Right hindlimb (tissue), 1 donor: ENCODE measurements at regions not wholly inside any gene's neighbourhood (a gene's known extent, or its start where the extent isn't known, plus 50 kb on each side); places are given as distances from the start of the nearest gene placed in this dataset.
"Not testable (repeated sequence)": the region's sequence is repeated elsewhere in the genome, so short reads cannot be mapped to it uniquely, and the experiment has no call there.

Source experiments
- DNase-seq: peaks from one replicate; pipeline ENCODE4 v3.0.0-alpha.2; 2018

GRCh38 chr2:192657362-192657761 is 462.6 kb upstream of the TMEFF2 start:
- DNase-seq = no peak

GRCh38 chr2:192655916-192656315 is 461.2 kb upstream of the TMEFF2 start:
- no peak for DNase-seq

- DNase-seq = no peak
Measured at GRCh38 chr2:192645811-192646598, 451.3 kb upstream of the TMEFF2 start.

GRCh38 chr2:192634557-192634956 is 439.8 kb upstream of the TMEFF2 start:
- no peak for DNase-seq

- DNase-seq = no peak
Measured at GRCh38 chr2:192628017-192628416, 433.3 kb upstream of the TMEFF2 start.

GRCh38 chr2:192615105-192615504 is 420.4 kb upstream of the TMEFF2 start:
- DNase-seq = no peak

- no peak for DNase-seq
Measured at GRCh38 chr2:192604295-192604694, 409.6 kb upstream of the TMEFF2 start.

GRCh38 chr2:192598649-192599048 is 403.9 kb upstream of the TMEFF2 start:
- DNase-seq = not testable (repeated sequence)

- no peak for DNase-seq
Measured at GRCh38 chr2:192593561-192593960, 398.8 kb upstream of the TMEFF2 start.

- DNase-seq = no peak
Measured at GRCh38 chr2:192591617-192592016, 396.9 kb upstream of the TMEFF2 start.

- DNase-seq = no peak
Measured at GRCh38 chr2:192585418-192585817, 390.7 kb upstream of the TMEFF2 start.

GRCh38 chr2:192584976-192585375 is 390.2 kb upstream of the TMEFF2 start:
- DNase-seq = no peak

- DNase-seq = no peak
Measured at GRCh38 chr2:192579965-192580700, 385.4 kb upstream of the TMEFF2 start.

- no peak for DNase-seq
Measured at GRCh38 chr2:192578780-192579179, 384.0 kb upstream of the TMEFF2 start.

- DNase-seq = no peak
Measured at GRCh38 chr2:192577706-192578105, 383.0 kb upstream of the TMEFF2 start.

- DNase-seq = no peak
Measured at GRCh38 chr2:192574552-192574951, 379.8 kb upstream of the TMEFF2 start.

- no peak for DNase-seq
Measured at GRCh38 chr2:192571636-192572035, 376.9 kb upstream of the TMEFF2 start.

GRCh38 chr2:192570788-192571187 is 376.1 kb upstream of the TMEFF2 start:
- DNase-seq = no peak

GRCh38 chr2:192566863-192567262 is 372.1 kb upstream of the TMEFF2 start:
- no peak for DNase-seq

- no peak for DNase-seq
Measured at GRCh38 chr2:192560326-192560725, 365.6 kb upstream of the TMEFF2 start.

- no peak for DNase-seq
Measured at GRCh38 chr2:192559587-192559986, 364.9 kb upstream of the TMEFF2 start.

GRCh38 chr2:192558637-192559036 is 363.9 kb upstream of the TMEFF2 start:
- DNase-seq = no peak

GRCh38 chr2:192555740-192556139 is 361.0 kb upstream of the TMEFF2 start:
- no peak for DNase-seq

- DNase-seq = no peak
Measured at GRCh38 chr2:192551760-192552159, 357.0 kb upstream of the TMEFF2 start.
